IMR-90 (cell line): ENCODE measurements at regions not wholly inside any gene's neighbourhood (a gene's known extent, or its start where the extent isn't known, plus 50 kb on each side); places are given as distances from the start of the nearest gene placed in this dataset.

Experiments used
- ATAC-seq: fragments of 200-7000 bp; cut with Tn5 transposase; 2 replicates; pipeline ENCODE4 v1.9.1; 2020; ENCODE audit warnings: low read depth, mild to moderate bottlenecking, moderate library complexity
- BruUV-seq: library from RNA; stranded (reverse); fragments of 400-500 nt; replicated peaks from 2 replicates; lab custom pipeline; 2021; lab: Mats Ljungman, UMichigan
- CTCF ChIA-PET: fragments of 300-600 bp; formaldehyde crosslinking; extraction: SDS; loops from one replicate; lab custom pipeline; 2021; ENCODE audit warnings: antibody characterized with exemption; lab: Yijun Ruan, JAX
- POLR2A ChIA-PET: fragments of 300-600 bp; sonication (Branson Sonifier 250); formaldehyde crosslinking; loops from one replicate; lab custom pipeline; 2022; ENCODE audit warnings: antibody characterized with exemption; ENCODE audit not compliant: unreplicated experiment; lab: Charles Lee
- DNase-seq: peaks from one replicate; pipeline ENCODE4 v3.0.0; 2013
- H2AFZ ChIP-seq: replicated peaks from 2 replicates; pipeline ENCODE3; 2013; ENCODE audit warnings: low read length, mild to moderate bottlenecking; ENCODE audit not compliant: poor library complexity
- H2AK5ac ChIP-seq: 2 replicates; pipeline ENCODE4 v1.6.1; 2013; ENCODE audit warnings: low read depth, low read length, inconsistent platforms
- H2AK9ac ChIP-seq: replicated peaks from 2 replicates; pipeline ENCODE3; 2013; ENCODE audit warnings: mild to moderate bottlenecking, low read depth, low read length, moderate library complexity; ENCODE audit not compliant: poor library complexity
- H2BK120ac ChIP-seq: 2 replicates; pipeline ENCODE4 v1.6.1; 2013; ENCODE audit warnings: low read depth, low read length, inconsistent platforms
- H2BK15ac ChIP-seq: 3 replicates; pipeline ENCODE4 v1.6.1; 2013; ENCODE audit warnings: low read depth, low read length, inconsistent platforms
- H2BK20ac ChIP-seq: 2 replicates; pipeline ENCODE4 v1.6.1; 2013; ENCODE audit warnings: low read depth, mild to moderate bottlenecking, inconsistent platforms, low read length, moderate library complexity
- H2BK5ac ChIP-seq: 2 replicates; pipeline ENCODE4 v1.6.1; 2013; ENCODE audit warnings: mild to moderate bottlenecking, low read depth, low read length, inconsistent platforms; ENCODE audit not compliant: poor library complexity, severe bottlenecking
- H3K14ac ChIP-seq: replicated peaks from 2 replicates; pipeline ENCODE4 v1.6.1; 2013; ENCODE audit warnings: low read depth, low read length, inconsistent platforms
- H3K18ac ChIP-seq: 2 replicates; pipeline ENCODE4 v1.6.1; 2013; ENCODE audit warnings: low read depth, low read length, control low read depth
- H3K23ac ChIP-seq: 2 replicates; pipeline ENCODE4 v1.6.1; 2013; ENCODE audit warnings: low read depth, low read length, inconsistent platforms
- H3K27ac ChIP-seq: 2 replicates; pipeline ENCODE4 v1.5.1; 2013; ENCODE audit warnings: mild to moderate bottlenecking, control low read depth, low read length; ENCODE audit not compliant: insufficient read depth
- H3K27me3 ChIP-seq: 2 replicates; pipeline ENCODE4 v1.6.1; 2013; ENCODE audit warnings: low read length; ENCODE audit not compliant: control insufficient read depth, insufficient read depth
- H3K36me3 ChIP-seq: 2 replicates; pipeline ENCODE4 v1.6.1; 2013; ENCODE audit warnings: low read length, mixed read lengths; ENCODE audit not compliant: control insufficient read depth, insufficient read depth
- H3K4ac ChIP-seq: 2 replicates; pipeline ENCODE4 v1.6.1; 2013; ENCODE audit warnings: low read depth, low read length, inconsistent platforms
- H3K4me1 ChIP-seq: 2 replicates; pipeline ENCODE4 v1.6.1; 2013; ENCODE audit warnings: low read length, mixed read lengths; ENCODE audit not compliant: control insufficient read depth, insufficient read depth
- H3K4me2 ChIP-seq: 2 replicates; pipeline ENCODE4 v1.6.1; 2013; ENCODE audit warnings: low read depth, mild to moderate bottlenecking, control low read depth, low read length, moderate library complexity
- H3K4me3 ChIP-seq: 2 replicates; pipeline ENCODE4 v1.5.1; 2013; ENCODE audit warnings: low read depth, mild to moderate bottlenecking, control low read depth, low read length, moderate library complexity; ENCODE audit not compliant: insufficient read depth
- H3K56ac ChIP-seq: 2 replicates; pipeline ENCODE4 v1.6.1; 2013; ENCODE audit warnings: low read length, inconsistent platforms; ENCODE audit not compliant: insufficient read depth; ENCODE audit errors: extremely low read depth
- H3K79me1 ChIP-seq, 2 experiments: 2 replicates each; pipeline ENCODE4 v1.6.1; 2013; ENCODE audit warnings: low read length in 2 of 2, inconsistent platforms in 1 of 2, low read depth in 1 of 2
- H3K9ac ChIP-seq: 2 replicates; pipeline ENCODE4 v1.6.1; 2013; ENCODE audit warnings: low read depth, low read length, control low read depth
- H3K9me1 ChIP-seq: 2 replicates; pipeline ENCODE4 v1.6.1; 2013; ENCODE audit warnings: low read length, inconsistent platforms; ENCODE audit not compliant: insufficient read depth
- H3K9me3 ChIP-seq: 2 replicates; pipeline ENCODE4 v1.6.1; 2013; ENCODE audit warnings: low read length; ENCODE audit not compliant: control insufficient read depth, insufficient read depth
- H4K20me1 ChIP-seq: 2 replicates; pipeline ENCODE4 v1.6.1; 2013; ENCODE audit warnings: low read length, inconsistent platforms; ENCODE audit not compliant: insufficient read depth
- H4K5ac ChIP-seq: 2 replicates; pipeline ENCODE4 v1.6.1; 2013; ENCODE audit warnings: mild to moderate bottlenecking, low read depth, low read length, control low read depth
- H4K8ac ChIP-seq, 2 experiments: 2 replicates each; pipeline ENCODE4 v1.6.1; 2013; ENCODE audit warnings: low read depth in 2 of 2, low read length in 2 of 2, control low read depth in 1 of 2, inconsistent platforms in 1 of 2
- H4K91ac ChIP-seq: 2 replicates; pipeline ENCODE4 v1.6.1; 2013; ENCODE audit warnings: low read depth, low read length, inconsistent platforms; ENCODE audit not compliant: insufficient read depth
- BHLHE40 ChIP-seq: fragments of 150-350 bp; IDR thresholded peaks from 2 replicates; pipeline ENCODE4 v1.6.1; 2016; ENCODE audit warnings: mild to moderate bottlenecking, low read depth, low read length
- CEBPB ChIP-seq: IDR thresholded peaks from 2 replicates; pipeline ENCODE4 v1.6.1; 2012; ENCODE audit warnings: low read depth, low read length, improper control_type of control experiment
- CHD1 ChIP-seq: IDR thresholded peaks from 2 replicates; pipeline ENCODE4 v1.6.1; 2012; ENCODE audit warnings: low read depth, low read length, improper control_type of control experiment
- CTCF ChIP-seq: conservative IDR thresholded peaks from 2 replicates; pipeline ENCODE4 v1.5.1; 2012; ENCODE audit warnings: mild to moderate bottlenecking, low read depth, low read length, improper control_type of control experiment
- ELK1 ChIP-seq: fragments of 150-350 bp; IDR thresholded peaks from 2 replicates; pipeline ENCODE4 v1.6.1; 2016; ENCODE audit warnings: low read depth, mild to moderate bottlenecking, low read length, moderate library complexity, borderline replicate concordance
- FOS ChIP-seq: fragments of 150-350 bp; IDR thresholded peaks from 2 replicates; pipeline ENCODE4 v1.6.1; 2016; ENCODE audit warnings: low read depth, low read length
- MAFK ChIP-seq: IDR thresholded peaks from 2 replicates; pipeline ENCODE4 v1.6.1; 2012; ENCODE audit warnings: low read depth, low read length, improper control_type of control experiment
- MAZ ChIP-seq: IDR thresholded peaks from 2 replicates; pipeline ENCODE4 v1.6.1; 2012; ENCODE audit warnings: low read depth, mild to moderate bottlenecking, low read length, improper control_type of control experiment, moderate library complexity, borderline replicate concordance
- MXI1 ChIP-seq: IDR thresholded peaks from 2 replicates; pipeline ENCODE4 v1.6.1; 2012; ENCODE audit warnings: low read depth, mild to moderate bottlenecking, low read length, moderate library complexity, borderline replicate concordance
- NFE2L2 ChIP-seq: fragments of 150-350 bp; IDR thresholded peaks from 2 replicates; pipeline ENCODE4 v1.6.1; 2016; ENCODE audit warnings: low read depth, mild to moderate bottlenecking, low read length
- POLR2A ChIP-seq: IDR thresholded peaks from 2 replicates; pipeline ENCODE4 v1.6.1; 2012; ENCODE audit warnings: mild to moderate bottlenecking, low read depth, low read length
- RAD21 ChIP-seq: IDR thresholded peaks from 2 replicates; pipeline ENCODE4 v1.6.1; 2012; ENCODE audit warnings: low read length, improper control_type of control experiment
- RCOR1 ChIP-seq: IDR thresholded peaks from 2 replicates; pipeline ENCODE4 v1.6.1; 2012; ENCODE audit warnings: mild to moderate bottlenecking, low read length, improper control_type of control experiment; ENCODE audit not compliant: insufficient replicate concordance
- RFX5 ChIP-seq: IDR thresholded peaks from 2 replicates; pipeline ENCODE4 v1.8.0; 2012; ENCODE audit warnings: low read depth, mild to moderate bottlenecking, low read length, moderate library complexity
- SMC3 ChIP-seq: fragments of 150-350 bp; IDR thresholded peaks from 2 replicates; pipeline ENCODE4 v1.6.1; 2016; ENCODE audit warnings: low read depth, mild to moderate bottlenecking, antibody characterized with exemption, low read length, moderate library complexity
- USF2 ChIP-seq: fragments of 150-350 bp; IDR thresholded peaks from 2 replicates; pipeline ENCODE4 v1.6.1; 2017; ENCODE audit warnings: mild to moderate bottlenecking, antibody characterized with exemption, low read length, low read depth
- WGBS, 2 experiments: methylation state at CpG; one replicate each; pipeline versions ENCODE4 v1.1.5 to v1.1.7; 2013; ENCODE audit warnings: missing lambda C conversion rate in 2 of 2; ENCODE audit not compliant: insufficient read length in 1 of 2; ENCODE audit errors: extremely low coverage in 2 of 2; 5-methylcytosine and 5-hydroxymethylcytosine counted together
- dilution Hi-C: fragments of 300-500 bp; cut with HindIII; formaldehyde crosslinking; loops from one replicate; pipeline ENCODE4 v1.14.3; 2018; ENCODE audit warnings: low sequenced_read_pairs; ENCODE audit not compliant: unreplicated experiment
- in situ Hi-C: fragments of 300-500 bp; cut with MboI; formaldehyde crosslinking; loops from 3 replicates; pipeline ENCODE4 v1.14.3; 2019; ENCODE audit warnings: low sequenced_read_pairs, inconsistent platforms, mixed read lengths
- intact Hi-C: fragments of 100-400 bp; cut with micrococcal nuclease; formaldehyde crosslinking; loops from 2 replicates; pipeline ENCODE4 v1.10.0; 2022

- Histone ChIP-seq H3K18ac (no peak overlapping the region), H3K79me1 (no peaks in the 10 kb centered on the region), H3K9ac (no peak overlapping the region), H2AFZ (no peak overlapping the region), H3K36me3 (no peaks in the 10 kb centered on the region), H3K4ac (no peak overlapping the region), H3K56ac (no peak overlapping the region), H3K4me1 (no peaks in the 10 kb centered on the region), H3K14ac (no peak overlapping the region), H3K27ac (no peak overlapping the region), H4K5ac (no peak overlapping the region), H2BK15ac (no peak overlapping the region), H4K91ac (no peak overlapping the region), H3K4me3 (no peak overlapping the region), H3K9me1 (no peaks in the 10 kb centered on the region), H2BK5ac (no peak overlapping the region), H4K20me1 (no peaks in the 10 kb centered on the region), H3K4me2 (no peak overlapping the region), H2BK120ac (no peak overlapping the region), H3K9me3 (peaks cover 5% of the 10 kb centered on the region), H2AK5ac (no peak overlapping the region), H3K23ac (no peak overlapping the region), H3K27me3 (no peaks in the 10 kb centered on the region), H2BK20ac (no peak overlapping the region), H2AK9ac (no peak overlapping the region), H4K8ac (no peak overlapping the region)
- CTCF ChIA-PET, result no interaction called here
- in situ Hi-C loops, result no loop called here
- WGBS, 2 experiments, result no CpG with 5 or more reads among the region's 1 CpG
- POLR2A ChIA-PET, result no interaction called here
- TF ChIP-seq RAD21 (no peak), ELK1 (no peak), BHLHE40 (no peak), RCOR1 (no peak), MXI1 (no peak), MAFK (no peak), MAZ (no peak), POLR2A (no peak), CEBPB (no peak), SMC3 (no peak), NFE2L2 (no peak), CTCF (no peak), FOS (no peak), CHD1 (no peak), USF2 (no peak), RFX5 (no peak)
- no peak for ATAC-seq
- no TSS peak for BruUV-seq
- no peak for DNase-seq
- intact Hi-C loops, result no loop called here
- dilution Hi-C loops, result no loop called here
These were observed 102.1 kb upstream of the ARPP21 start for GRCh38 chr3:35537265-35537664.
